ENCODE measurements at regions not wholly inside any gene's neighbourhood (a gene's known extent, or its start where the extent isn't known, plus 50 kb on each side); places are given as distances from the start of the nearest gene placed in this dataset.

DNA sequence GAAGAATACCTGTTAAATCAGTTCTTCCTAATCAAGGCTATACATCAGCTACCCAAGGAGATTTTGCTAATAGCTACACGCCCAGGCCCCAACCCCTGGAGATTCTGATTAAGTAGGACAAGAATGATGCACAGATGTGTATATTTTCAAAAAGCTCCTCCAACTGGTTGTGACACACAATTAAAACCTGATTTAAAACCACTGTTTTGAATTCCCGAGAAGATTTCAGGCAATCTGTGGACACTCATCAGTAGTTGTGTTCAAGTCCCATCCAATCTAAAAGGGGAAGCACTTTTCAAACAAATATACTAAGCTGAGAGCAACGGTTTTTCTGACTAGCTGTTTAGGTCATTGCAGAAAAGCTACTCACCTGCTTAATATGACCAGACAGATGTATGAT lies 118.9 kb upstream of the NHSL1 start:
- H3K4me3 ChIP-seq (ENCODE audit: low read depth, low read length) = no peak overlapping the region
- TF ChIP-seq CTCF (IDR thresholded peaks at IDR 0.05; ENCODE audit: insufficient read depth, low read length) = no peak
- no peak for DNase-seq (ENCODE audit: low read depth)

- DNase-seq (ENCODE audit: low read depth) = no peak
- H3K4me3 ChIP-seq (ENCODE audit: low read depth, low read length) = no peak overlapping the region
- TF ChIP-seq CTCF (IDR thresholded peaks at IDR 0.05; ENCODE audit: insufficient read depth, low read length) = no peak
These were observed 121.3 kb upstream of the NHSL1 start for GRCh38 chr6:138620630-138621029.

DNA sequence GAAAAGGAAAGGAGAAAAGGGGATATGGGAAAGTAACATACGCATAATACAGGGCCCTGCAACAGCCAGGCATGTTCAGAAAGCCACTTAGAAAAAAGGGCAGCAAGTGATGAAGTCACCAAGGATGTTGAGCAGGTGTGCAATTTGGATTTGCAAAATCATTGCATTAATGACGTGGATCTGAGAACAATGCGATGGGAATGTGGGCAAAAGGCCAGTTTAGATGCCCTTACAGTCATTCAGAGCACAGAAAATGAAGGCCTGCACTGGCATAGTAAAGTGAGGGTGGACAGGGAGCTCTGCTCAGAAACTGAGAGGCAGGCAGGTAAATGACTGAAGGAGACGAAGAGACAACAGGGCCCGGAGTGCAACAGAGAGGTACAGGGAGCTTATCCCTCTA lies 123.7 kb upstream of the NHSL1 start:
- DNase-seq (ENCODE audit: low read depth) = peak; percentile 8
- no peak for TF ChIP-seq CTCF (IDR thresholded peaks at IDR 0.05; ENCODE audit: insufficient read depth, low read length)
- no peak overlapping the region for H3K4me3 ChIP-seq (ENCODE audit: low read depth, low read length)

DNA sequence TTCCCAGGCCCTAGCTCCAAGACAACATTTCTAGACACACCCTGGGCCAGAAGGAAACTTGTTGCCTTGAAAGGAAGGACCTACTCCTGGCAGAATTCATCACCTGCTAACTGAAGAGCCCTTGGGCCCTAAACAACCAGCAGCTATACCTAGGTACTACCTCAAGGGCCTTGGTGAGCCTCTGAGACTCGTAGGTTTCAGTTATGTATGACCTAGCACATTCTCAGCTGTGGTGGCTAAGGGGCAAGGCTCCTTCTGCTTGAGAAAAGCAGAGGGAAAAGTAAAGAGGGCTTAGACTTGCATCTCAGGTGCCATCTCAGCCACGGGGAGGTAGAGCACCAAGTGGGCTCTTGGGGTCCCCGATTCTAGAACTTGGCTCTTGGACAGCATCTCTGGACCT lies 132.3 kb upstream of the NHSL1 start:
- no peak for DNase-seq (ENCODE audit: low read depth)
- TF ChIP-seq CTCF (IDR thresholded peaks at IDR 0.05; ENCODE audit: insufficient read depth, low read length) = no peak
- H3K4me3 ChIP-seq (ENCODE audit: low read depth, low read length) = no peak overlapping the region

GRCh38 chr6:138637822-138638221 lies 135.7 kb upstream of the CCDC28A start:
- H3K4me3 ChIP-seq (ENCODE audit: low read depth, low read length) = no peak overlapping the region
- TF ChIP-seq CTCF (IDR thresholded peaks at IDR 0.05; ENCODE audit: insufficient read depth, low read length) = no peak
- no peak for DNase-seq (ENCODE audit: low read depth)

DNA sequence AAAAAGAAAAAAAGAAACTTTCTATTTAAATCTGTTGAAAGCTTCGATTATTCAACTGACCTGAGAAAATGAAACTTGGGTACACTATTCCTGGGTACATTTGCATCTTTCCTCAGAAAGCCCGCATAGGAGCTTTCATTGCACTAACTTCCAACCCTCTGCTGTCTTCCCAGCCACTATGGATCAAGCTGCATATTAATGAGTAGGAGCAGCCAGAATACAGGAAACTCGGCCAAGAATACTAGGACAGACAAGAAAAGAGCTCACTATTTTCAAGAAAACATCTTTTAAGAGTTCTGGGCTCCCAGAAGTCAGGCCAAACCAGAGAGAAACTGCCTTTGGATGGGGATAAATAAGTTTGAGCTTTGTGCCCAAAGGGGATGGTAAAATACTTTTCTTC lies 135.0 kb upstream of the CCDC28A start:
- no peak overlapping the region for H3K4me3 ChIP-seq (ENCODE audit: low read depth, low read length)
- no peak for TF ChIP-seq CTCF (IDR thresholded peaks at IDR 0.05; ENCODE audit: insufficient read depth, low read length)
- no peak for DNase-seq (ENCODE audit: low read depth)

- no peak overlapping the region for H3K4me3 ChIP-seq (ENCODE audit: low read depth, low read length)
- no peak for TF ChIP-seq CTCF (IDR thresholded peaks at IDR 0.05; ENCODE audit: insufficient read depth, low read length)
- DNase-seq (ENCODE audit: low read depth) = no peak
These were observed 133.5 kb upstream of the CCDC28A start for GRCh38 chr6:138640028-138640427.
